HG02938 (cell line): ENCODE measurements at regions not wholly inside any gene's neighbourhood (a gene's known extent, or its start where the extent isn't known, plus 50 kb on each side); places are given as distances from the start of the nearest gene placed in this dataset.

Experiments
- ATAC-seq: cut with Tn5 transposase; IDR thresholded peaks from one replicate; pipeline ENCODE4 v1.9.1; 2021; ENCODE audit warnings: mild to moderate bottlenecking, moderate library complexity; ENCODE audit not compliant: unreplicated experiment

GRCh38 chr2:40896358-40896757, 444.5 kb upstream of the SLC8A1 start:
- no peak for ATAC-seq

- no peak for ATAC-seq
Observed at GRCh38 chr2:40914666-40915065, 462.8 kb upstream of the SLC8A1 start.

DNA sequence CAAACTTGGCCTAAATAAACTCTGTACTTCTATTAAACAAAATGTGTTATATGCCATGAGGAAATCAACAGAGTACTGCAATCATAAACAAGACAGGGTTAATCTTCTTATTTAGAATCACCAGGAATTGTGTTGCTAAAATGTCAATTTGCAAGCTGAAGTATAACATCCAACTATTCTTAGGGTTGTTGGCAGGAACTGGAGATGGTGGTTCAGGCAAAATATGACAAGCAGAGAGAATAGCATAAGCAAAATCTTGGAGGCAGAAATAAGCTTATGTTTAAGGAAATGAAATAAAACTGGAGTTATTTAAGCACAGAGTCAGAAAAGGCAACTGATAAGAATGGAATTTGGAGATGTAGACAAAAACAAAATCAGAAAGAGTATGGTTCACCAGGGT, 463.8 kb upstream of the SLC8A1 start:
- ATAC-seq: no peak

GRCh38 chr2:40935349-40935748, 483.5 kb upstream of the SLC8A1 start:
- ATAC-seq: no peak

DNA sequence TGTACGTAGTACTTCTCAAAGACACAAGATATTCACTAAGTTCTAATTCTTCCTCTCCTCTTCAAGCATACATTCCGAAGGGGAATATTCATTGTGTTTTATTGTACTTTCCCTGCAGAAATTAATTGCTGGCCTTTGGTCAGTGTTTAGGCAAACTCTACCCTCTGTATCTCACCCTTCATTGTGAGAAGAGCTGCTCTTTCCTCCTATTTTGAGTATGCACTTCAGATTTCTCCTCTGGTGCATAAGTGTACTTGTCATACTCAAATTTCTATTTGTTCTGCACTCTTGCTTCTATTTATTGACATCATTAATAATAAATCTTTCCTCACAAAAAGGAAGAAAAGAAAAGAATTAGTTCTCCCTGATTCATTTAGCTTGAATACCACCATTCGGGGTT, 485.4 kb upstream of the SLC8A1 start:
- no peak for ATAC-seq

DNA sequence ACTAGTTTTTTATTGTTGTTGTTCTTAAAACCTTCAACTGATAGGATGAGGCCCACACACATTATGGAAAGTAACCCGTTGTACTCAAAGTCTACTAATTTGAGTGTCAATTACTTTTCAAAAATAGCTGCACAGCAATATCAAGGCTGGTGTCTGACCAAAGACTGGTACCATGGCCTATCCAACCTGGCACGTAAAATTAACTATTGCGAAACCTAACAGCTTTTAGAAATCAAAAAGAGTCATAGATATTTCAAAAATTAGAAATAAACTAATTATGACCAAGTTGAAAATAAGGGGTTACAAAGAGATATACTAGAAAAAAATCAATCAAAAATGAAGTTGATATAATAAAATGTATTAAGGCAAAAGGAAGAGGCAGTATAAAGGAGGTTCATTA, 501.5 kb upstream of the SLC8A1 start:
- ATAC-seq: no peak

- ATAC-seq: no peak
Observed at GRCh38 chr2:40955042-40955441, 503.2 kb upstream of the SLC8A1 start.

GRCh38 chr2:40955635-40956034, 503.7 kb upstream of the SLC8A1 start:
- no peak for ATAC-seq

- no peak for ATAC-seq
Observed at GRCh38 chr2:40957508-40957907, 505.6 kb upstream of the SLC8A1 start.

DNA sequence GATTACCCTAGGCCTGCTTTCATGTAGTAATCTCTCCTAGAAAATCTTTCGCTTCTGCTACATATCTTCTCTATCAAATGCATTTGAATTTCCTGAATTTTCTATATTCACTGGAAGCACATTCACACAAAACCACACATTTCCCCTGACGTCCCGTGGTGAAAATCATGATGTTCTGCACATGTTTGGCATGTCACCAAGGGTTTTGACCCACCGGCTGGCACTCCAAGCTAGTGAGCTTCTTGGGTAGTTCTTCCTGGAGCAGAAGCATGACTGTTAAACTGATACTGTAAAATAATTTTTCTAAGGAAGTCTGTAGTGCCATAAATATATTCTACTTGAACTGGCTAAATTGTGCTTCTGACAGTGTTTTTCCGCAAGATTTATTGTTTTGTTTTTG, 510.1 kb upstream of the SLC8A1 start:
- ATAC-seq: no peak

DNA sequence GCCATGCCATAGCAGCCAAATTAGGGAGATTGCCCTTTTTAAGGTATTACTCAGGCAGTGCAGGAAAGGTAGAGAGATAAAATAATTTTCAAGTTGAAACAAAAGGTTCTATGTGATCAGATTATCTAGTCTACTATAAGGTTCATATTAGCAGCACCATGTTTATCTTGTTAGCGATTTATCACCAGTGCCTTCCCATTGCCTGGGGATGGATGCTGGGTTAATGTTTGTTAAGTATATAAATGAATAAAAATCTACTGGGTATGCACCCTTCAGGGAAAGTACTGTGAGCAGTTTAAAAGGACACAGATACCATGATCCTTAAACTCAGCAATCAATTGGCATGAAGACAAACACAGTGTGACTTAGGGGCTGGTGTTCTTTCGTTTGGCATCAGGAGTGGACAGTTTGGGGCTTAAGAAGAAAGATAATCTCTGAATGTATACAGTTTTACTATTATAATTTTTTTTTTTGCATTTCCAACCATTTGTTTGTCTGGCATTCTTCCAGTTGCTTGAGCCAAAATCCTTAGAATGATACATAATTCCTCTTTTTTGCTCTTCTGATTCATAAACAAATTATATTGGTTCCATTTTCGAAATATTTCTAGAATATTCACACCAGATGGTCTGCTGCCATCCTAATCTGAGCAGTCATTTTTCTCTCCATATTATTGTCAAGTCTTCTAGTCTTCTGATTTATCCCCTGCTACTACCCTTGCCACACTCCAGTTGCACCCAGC, 512.8 kb upstream of the SLC8A1 start:
- ATAC-seq: no peak

DNA sequence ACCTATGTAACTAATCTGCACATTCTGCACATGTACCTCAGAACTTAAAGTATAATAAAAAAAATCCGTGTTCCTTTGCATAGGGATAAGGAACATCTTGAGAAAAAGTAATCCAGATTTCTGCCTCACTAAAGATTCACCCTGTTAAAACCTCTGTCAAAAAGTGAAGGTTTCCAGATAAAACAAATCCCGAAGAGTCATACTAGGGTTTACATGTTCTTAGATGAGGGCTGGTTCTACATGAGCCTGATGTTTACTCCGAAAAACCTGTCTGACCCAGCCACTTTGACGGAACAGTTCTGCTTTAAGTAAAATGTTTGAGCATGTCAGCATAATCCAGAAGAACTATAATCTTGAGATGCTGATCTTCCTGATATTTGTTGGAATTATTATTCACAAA, 515.6 kb upstream of the SLC8A1 start:
- ATAC-seq: no peak

DNA sequence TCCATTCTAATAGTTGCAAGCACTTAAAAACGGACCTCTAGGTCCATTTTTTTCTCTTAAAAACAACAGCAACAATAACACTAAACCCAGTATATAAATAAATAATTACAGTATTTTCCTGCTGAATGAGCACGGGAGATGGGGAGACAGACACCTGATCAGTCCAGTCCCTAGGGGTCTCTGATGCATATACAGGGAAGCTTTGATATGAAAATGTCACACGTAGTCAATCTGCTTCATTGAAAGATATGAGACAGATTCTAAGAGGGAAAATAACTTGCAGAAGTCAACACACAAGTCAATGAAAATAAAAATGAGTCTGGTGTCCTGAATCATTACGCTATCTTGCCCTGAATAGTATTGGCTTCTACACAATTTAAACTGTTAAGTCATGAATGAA, 523.3 kb upstream of the SLC8A1 start:
- no peak for ATAC-seq

DNA sequence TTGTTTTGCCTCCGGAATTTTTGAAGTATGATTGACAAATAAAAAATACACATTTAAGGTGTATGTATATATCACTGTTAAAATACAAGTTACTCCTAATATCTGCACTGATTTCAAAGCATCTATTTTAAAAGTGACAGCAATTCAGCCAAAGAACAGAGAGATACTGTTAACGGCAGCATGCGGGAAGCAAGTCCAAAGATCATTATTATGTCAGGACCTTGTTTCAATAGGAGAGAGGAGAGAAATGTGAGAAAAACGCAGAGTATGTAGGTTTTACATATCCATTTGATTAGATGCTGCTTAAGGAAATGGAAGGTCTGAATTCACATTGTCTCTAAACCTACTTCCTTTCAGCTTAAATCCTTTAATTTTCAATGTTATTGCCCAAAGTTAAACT, 545.5 kb upstream of the SLC8A1 start:
- no peak for ATAC-seq

DNA sequence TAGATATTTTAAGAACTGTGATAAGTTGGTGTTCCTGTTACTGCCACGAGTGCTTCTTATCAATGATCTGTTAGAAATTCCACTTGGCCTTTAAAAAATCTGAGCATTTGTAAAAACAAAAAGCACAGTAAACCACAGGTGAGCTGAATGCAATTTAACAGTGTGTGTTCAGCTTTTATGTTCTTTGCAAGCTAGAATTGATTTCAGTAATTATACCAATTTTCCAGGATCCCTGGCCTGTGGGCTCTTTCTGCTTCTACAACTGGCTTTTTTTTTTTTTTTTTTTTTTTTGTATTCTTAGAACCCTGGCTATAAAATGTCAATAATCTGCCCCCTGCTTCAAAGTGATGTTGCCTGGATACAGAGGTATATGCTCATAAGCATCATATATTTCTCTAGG, 548.5 kb upstream of the SLC8A1 start:
- no peak for ATAC-seq

DNA sequence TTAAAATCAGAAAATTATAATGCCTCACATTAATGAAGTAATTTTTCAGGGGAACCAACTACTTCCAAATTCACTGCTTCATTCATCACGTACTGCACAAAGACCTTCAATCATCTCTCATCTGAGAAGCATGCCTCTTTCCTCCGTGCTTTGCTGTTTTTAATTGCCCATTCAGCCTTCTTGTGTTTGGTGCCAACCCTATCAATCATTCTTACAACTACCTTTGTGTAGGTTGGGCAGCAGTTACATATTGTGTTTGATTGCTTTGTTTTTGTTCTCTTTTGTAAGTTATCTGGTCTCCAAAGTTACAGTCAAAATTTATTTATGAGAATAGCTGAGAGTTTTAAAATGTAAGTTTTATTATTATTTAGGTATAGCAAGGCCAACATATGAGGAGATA, 549.0 kb upstream of the SLC8A1 start:
- no peak for ATAC-seq

DNA sequence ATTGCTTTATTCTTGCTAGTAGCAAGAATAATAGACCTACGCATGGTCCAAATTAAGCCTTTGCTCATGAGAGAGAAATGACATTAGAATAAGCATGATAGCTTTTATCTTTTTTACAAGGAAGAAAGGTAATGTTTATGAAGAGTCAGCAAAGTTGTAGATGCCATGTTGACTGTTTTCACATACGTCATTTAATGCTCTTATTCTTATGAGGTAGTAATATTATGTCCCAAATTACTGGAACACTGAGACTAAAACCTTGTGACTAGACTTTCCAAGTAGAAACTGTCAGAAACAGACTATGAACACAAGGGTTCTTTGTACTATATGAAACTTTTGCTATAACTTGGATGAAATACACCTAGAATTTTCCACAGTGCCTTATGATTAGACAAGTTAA, 552.8 kb upstream of the SLC8A1 start:
- no peak for ATAC-seq

DNA sequence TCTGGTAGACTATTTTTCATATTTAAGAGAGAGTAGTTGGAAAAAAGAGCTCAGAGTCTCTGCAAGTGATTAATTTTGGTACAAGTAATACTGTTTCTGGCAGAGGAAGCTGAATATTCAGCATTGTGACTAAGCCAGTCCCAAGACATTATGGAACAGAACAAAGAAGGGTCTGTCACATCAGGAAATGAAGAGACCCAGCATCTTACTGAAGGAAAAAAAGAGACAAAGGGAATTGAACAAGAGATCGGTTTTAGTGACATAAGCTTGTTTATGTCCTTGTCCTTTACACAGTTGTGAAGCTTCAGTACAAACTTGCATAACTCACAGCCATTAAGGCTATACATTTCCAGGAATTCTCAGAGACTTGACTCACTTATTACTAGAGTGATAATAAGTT, 568.5 kb upstream of the SLC8A1 start:
- no peak for ATAC-seq

DNA sequence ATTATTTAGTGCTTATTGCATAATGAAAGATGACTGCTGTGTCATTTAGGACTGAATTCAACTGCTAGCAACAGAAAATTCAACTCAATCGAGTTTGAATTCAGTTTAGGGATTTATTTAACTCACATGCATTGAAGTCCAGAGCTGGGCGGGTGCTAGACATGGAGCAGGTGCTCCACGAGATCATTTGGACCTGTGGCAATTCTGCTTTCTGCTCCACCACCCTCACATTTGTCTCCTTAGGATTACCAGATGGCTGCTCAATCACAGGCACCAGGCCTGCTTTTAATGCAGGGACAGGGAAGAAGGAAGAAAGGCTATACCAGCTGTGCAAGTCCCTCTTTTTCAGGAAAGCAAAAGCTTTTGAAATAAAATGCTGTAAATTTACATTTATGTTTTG, 572.9 kb upstream of the SLC8A1 start:
- ATAC-seq: no peak

- peak; percentile 84 for ATAC-seq
Observed at GRCh38 chr2:41026613-41027012, 574.7 kb upstream of the SLC8A1 start.

DNA sequence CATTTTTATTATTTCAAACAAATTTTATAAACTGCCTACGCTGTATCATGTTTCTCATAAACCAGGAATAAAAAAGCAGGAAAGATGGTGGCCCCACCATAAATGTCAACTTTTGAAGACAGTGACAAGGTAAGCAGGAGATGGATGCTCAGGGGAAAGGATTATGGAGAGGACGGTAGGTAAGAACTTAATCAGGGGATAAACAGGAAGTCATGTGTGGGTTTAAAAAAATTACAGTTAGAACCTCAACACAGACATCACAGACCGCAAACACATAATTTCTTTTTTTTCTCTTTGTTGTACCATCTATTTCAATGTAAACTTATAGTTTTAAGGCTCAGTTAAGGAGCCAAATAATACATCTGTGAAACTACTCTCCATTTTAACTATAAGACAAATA, 575.2 kb upstream of the SLC8A1 start:
- ATAC-seq: no peak

GRCh38 chr2:41031282-41031681, 579.4 kb upstream of the SLC8A1 start:
- no peak for ATAC-seq

GRCh38 chr2:41032715-41033114, 580.8 kb upstream of the SLC8A1 start:
- no peak for ATAC-seq
